ENCODE measurements at regions not wholly inside any gene's neighbourhood (a gene's known extent, or its start where the extent isn't known, plus 50 kb on each side); places are given as distances from the start of the nearest gene placed in this dataset.

DNA sequence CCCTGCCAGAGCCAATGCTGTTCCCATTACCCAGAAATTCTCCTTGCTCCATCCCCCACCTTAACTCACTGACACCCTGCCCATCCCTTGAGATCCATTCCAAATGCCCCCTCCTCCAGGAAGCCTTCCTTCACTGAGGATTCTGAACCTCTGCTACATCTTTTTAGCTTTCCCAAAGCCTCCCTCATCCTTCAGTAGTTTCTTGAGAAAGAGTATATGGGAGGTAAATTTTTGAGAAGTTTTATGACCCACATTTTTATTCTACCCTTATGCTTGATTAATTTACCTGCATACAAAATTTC, 93.1 kb downstream of the INHBB start:
- Histone ChIP-seq H3K79me1 (ENCODE audit: low read depth, low read length) (no peaks in the 10 kb centered on the region), H2AK5ac (ENCODE audit: low read depth, low read length) (no peak overlapping the region), H2BK5ac (ENCODE audit: low read depth, low read length) (no peak overlapping the region), H4K91ac (replicated peaks; ENCODE audit: insufficient read length, low read length) (no peak overlapping the region), H3K14ac (ENCODE audit: insufficient read length) (no peak overlapping the region), H4K20me1 (replicated peaks in 1 of 2; ENCODE audit: control insufficient read depth in 1 of 2, insufficient read depth in 2 of 2, low read length in 2 of 2) (peaks cover 0 to 1% of the 10 kb centered on the region in 2 experiments), H2BK120ac (replicated peaks; ENCODE audit: low read depth, low read length) (no peak overlapping the region), H3K4me2 (ENCODE audit: insufficient read depth in 1 of 2, low read depth in 2 of 2, low read length in 2 of 2) (no peak overlapping the region), H2BK20ac (ENCODE audit: low read length) (no peak overlapping the region), H3K4me1 (replicated peaks in 1 of 4; ENCODE audit: control insufficient read depth in 3 of 4, insufficient read depth in 4 of 4, low read length in 3 of 4) (peaks cover 0 to 31% (median 19%) of the 10 kb centered on the region in 4 experiments; a peak in 6 of 7 replicates), H3K56ac (replicated peaks; ENCODE audit: insufficient read length, low read depth, low read length) (no peak overlapping the region), H3K36me3 (ENCODE audit: control insufficient read depth in 2 of 4, insufficient read depth in 4 of 4, low read length in 3 of 4) (no peaks in the 10 kb centered on the region), H2BK12ac (ENCODE audit: low read depth, low read length) (no peak overlapping the region), H3K23me2 (ENCODE audit: low read depth, low read length) (peaks cover 10% of the 10 kb centered on the region), H2AFZ (ENCODE audit: low read length) (no peak overlapping the region), H3K79me2 (ENCODE audit: control insufficient read depth in 1 of 2, insufficient read depth in 2 of 2, low read length in 2 of 2) (no peaks in the 10 kb centered on the region), H3K4ac (replicated peaks; ENCODE audit: insufficient read length, low read depth, low read length) (no peak overlapping the region), H4K8ac (ENCODE audit: extremely low read depth, insufficient read depth, low read length) (no peak overlapping the region), H4K5ac (ENCODE audit: insufficient read length, low read depth, low read length) (no peak overlapping the region), H3K27ac (ENCODE audit: low read depth, low read length) (no peak overlapping the region), H2BK15ac (ENCODE audit: low read length) (no peak overlapping the region), H3K18ac (ENCODE audit: extremely low read depth, low read length) (no peak overlapping the region), H3K27me3 (replicated peaks in 1 of 4; ENCODE audit: control insufficient read depth in 3 of 4, extremely low read depth in 1 of 4, insufficient read depth in 3 of 4, low read length in 3 of 4) (peaks cover 4 to 67% (median 55%) of the 10 kb centered on the region in 4 experiments), H3K23ac (ENCODE audit: insufficient read length) (no peak overlapping the region), H3K9ac (replicated peaks in 1 of 4; ENCODE audit: extremely low read depth in 1 of 4, low read depth in 3 of 4, low read length in 3 of 4) (no peak overlapping the region), H3K9me3 (ENCODE audit: insufficient read depth in 2 of 2, low read depth in 1 of 2, low read length in 1 of 2) (no peaks in the 10 kb centered on the region), H3K4me3 (ENCODE audit: extremely low read depth in 1 of 4, insufficient read depth in 2 of 4, low read depth in 3 of 4, low read length in 4 of 4) (no peak overlapping the region)
- no peak for DNase-seq (ENCODE audit: low read depth in 1 of 2, low spot score in 2 of 2)
- ChIA-PET POLR2A (ENCODE audit: partially characterized antibody) (no interaction called here), CTCF (ENCODE audit: partially characterized antibody) (interaction anchor here (0.7 to 8.1 kb wide), 7 partner anchors 9 to 242 kb away, joined by 3 to 118 read pairs (median 4); partner anchors contain the start of gene INHBB)
- FAIRE-seq: no peak
- TF ChIP-seq RFX5 (IDR thresholded peaks at IDR 0.05; ENCODE audit: borderline replicate concordance, low read depth, low read length) (no peak), CREB1 (IDR thresholded peaks at IDR 0.05) (no peak)
